ENCODE measurements at regions not wholly inside any gene's neighbourhood (a gene's known extent, or its start where the extent isn't known, plus 50 kb on each side); places are given as distances from the start of the nearest gene placed in this dataset.

- no peak for DNase-seq (ENCODE audit: low spot score)
- in situ Hi-C loops (cut with MboI; ENCODE audit: low sequenced_read_pairs, unreplicated experiment): no loop called here
- no peak for TF ChIP-seq CTCF (IDR thresholded peaks at IDR 0.05; ENCODE audit: borderline replicate concordance, control extremely low read depth, extremely low read depth, insufficient read depth, missing control alignments)
Measured at GRCh38 chr4:189096717-189097116, 844.0 kb upstream of the FRG1 start.

GRCh38 chr4:189098932-189099696 is 841.6 kb upstream of the FRG1 start:
- TF ChIP-seq CTCF (IDR thresholded peaks at IDR 0.05; ENCODE audit: borderline replicate concordance, control extremely low read depth, extremely low read depth, insufficient read depth, missing control alignments): no peak
- no peak for DNase-seq (ENCODE audit: low spot score)
- in situ Hi-C loops (cut with MboI; ENCODE audit: low sequenced_read_pairs, unreplicated experiment): no loop called here

GRCh38 chr4:189113389-189113888 is 827.2 kb upstream of the FRG1 start:
- no peak for DNase-seq (ENCODE audit: low spot score)
- in situ Hi-C loops (cut with MboI; ENCODE audit: low sequenced_read_pairs, unreplicated experiment): no loop called here
- no peak for TF ChIP-seq CTCF (IDR thresholded peaks at IDR 0.05; ENCODE audit: borderline replicate concordance, control extremely low read depth, extremely low read depth, insufficient read depth, missing control alignments)

GRCh38 chr4:189117426-189117825 is 823.2 kb upstream of the FRG1 start:
- no peak for DNase-seq (ENCODE audit: low spot score)
- no peak for TF ChIP-seq CTCF (IDR thresholded peaks at IDR 0.05; ENCODE audit: borderline replicate concordance, control extremely low read depth, extremely low read depth, insufficient read depth, missing control alignments)
- in situ Hi-C loops (cut with MboI; ENCODE audit: low sequenced_read_pairs, unreplicated experiment): no loop called here

GRCh38 chr4:189121336-189121735 is 819.3 kb upstream of the FRG1 start:
- DNase-seq (ENCODE audit: low spot score): no peak
- in situ Hi-C loops (cut with MboI; ENCODE audit: low sequenced_read_pairs, unreplicated experiment): no loop called here
- no peak for TF ChIP-seq CTCF (IDR thresholded peaks at IDR 0.05; ENCODE audit: borderline replicate concordance, control extremely low read depth, extremely low read depth, insufficient read depth, missing control alignments)

GRCh38 chr4:189124149-189124758 is 816.4 kb upstream of the FRG1 start:
- in situ Hi-C loops (cut with MboI; ENCODE audit: low sequenced_read_pairs, unreplicated experiment): no loop called here
- DNase-seq (ENCODE audit: low spot score): no peak
- no peak for TF ChIP-seq CTCF (IDR thresholded peaks at IDR 0.05; ENCODE audit: borderline replicate concordance, control extremely low read depth, extremely low read depth, insufficient read depth, missing control alignments)
